ENCODE measurements at regions not wholly inside any gene's neighbourhood (a gene's known extent, or its start where the extent isn't known, plus 50 kb on each side); places are given as distances from the start of the nearest gene placed in this dataset.
A peak's percentile ranks its signal among the peaks of the same experiment; 100 is the strongest.

DNA sequence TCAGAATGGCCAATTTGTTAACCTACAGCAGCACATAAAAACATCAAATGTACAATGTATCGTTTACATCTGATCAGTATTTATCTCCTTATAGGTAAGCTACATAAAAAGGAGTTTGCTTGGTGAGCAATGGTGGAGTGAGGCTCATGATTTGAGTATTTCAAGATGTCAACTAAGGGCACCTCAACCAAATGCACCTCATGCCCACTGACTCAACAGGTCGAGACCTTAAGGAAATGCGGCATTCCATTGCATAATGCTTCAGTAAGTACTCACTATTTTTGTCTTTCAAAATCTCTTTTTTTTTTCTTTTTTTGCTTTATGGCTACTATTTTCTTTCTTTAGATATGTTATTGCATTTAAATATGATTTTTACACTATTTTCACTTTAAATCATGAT lies 181.0 kb upstream of the TLL1 start:
- peaks cover 5% of the 10 kb centered on the region for H3K9me3 Mint-ChIP-seq
- peaks cover 6% of the 10 kb centered on the region for H3K27me3 Mint-ChIP-seq (ENCODE audit: insufficient read depth, low read depth)
- Histone ChIP-seq H4K20me1 (ENCODE audit: low read depth) (no peaks in the 10 kb centered on the region), H2AFZ (replicated peaks) (no peak overlapping the region), H3K4me1 (no peaks in the 10 kb centered on the region), H3K79me2 (ENCODE audit: low read depth) (no peaks in the 10 kb centered on the region), H3F3A (ENCODE audit: low read depth) (no peaks in the 10 kb centered on the region), H3K27me3 (no peaks in the 10 kb centered on the region), H3K4me3 (no peak overlapping the region), H3K9ac (no peak overlapping the region), H3K36me3 (no peaks in the 10 kb centered on the region), H3K4me2 (no peak overlapping the region), H3K27ac (no peak overlapping the region), H3K9me3 (ENCODE audit: low read depth) (no peaks in the 10 kb centered on the region)
- DNase-seq (ENCODE audit: low spot score) = no peak
- H3K27ac Mint-ChIP-seq = no peak overlapping the region
- H3K36me3 Mint-ChIP-seq = no peaks in the 10 kb centered on the region
- H3K4me1 Mint-ChIP-seq = no peaks in the 10 kb centered on the region
- H3K4me3 Mint-ChIP-seq = no peak overlapping the region
- TF ChIP-seq EZH2phosphoT487 (IDR thresholded peaks at IDR 0.05) (no peak), EZH2 (IDR thresholded peaks at IDR 0.05) (no peak)
- TF ChIP-seq, protein P1, sequence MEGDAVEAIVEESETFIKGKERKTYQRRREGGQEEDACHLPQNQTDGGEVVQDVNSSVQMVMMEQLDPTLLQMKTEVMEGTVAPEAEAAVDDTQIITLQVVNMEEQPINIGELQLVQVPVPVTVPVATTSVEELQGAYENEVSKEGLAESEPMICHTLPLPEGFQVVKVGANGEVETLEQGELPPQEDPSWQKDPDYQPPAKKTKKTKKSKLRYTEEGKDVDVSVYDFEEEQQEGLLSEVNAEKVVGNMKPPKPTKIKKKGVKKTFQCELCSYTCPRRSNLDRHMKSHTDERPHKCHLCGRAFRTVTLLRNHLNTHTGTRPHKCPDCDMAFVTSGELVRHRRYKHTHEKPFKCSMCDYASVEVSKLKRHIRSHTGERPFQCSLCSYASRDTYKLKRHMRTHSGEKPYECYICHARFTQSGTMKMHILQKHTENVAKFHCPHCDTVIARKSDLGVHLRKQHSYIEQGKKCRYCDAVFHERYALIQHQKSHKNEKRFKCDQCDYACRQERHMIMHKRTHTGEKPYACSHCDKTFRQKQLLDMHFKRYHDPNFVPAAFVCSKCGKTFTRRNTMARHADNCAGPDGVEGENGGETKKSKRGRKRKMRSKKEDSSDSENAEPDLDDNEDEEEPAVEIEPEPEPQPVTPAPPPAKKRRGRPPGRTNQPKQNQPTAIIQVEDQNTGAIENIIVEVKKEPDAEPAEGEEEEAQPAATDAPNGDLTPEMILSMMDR (IDR thresholded peaks at IDR 0.05) = no peak

DNA sequence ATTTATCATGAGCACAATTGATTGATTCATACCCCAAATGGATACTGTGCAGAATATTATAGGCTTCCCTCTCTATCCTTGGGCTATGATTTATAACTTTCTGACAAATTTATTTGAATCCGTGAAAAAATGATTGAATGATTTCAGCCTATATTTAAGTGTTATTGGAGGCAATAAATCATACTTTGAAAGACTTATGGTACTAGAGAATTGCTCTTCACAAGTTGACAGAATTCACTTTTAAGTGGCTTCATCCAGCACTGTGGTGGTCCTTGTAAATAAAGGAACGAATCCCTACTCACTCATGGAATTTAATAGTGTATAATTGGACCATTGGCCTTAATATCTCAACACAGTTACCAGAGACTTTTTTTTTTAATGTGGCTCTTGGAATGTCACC lies 174.8 kb upstream of the TLL1 start:
- H3K4me2 ChIP-seq = no peak overlapping the region
- H3K79me2 ChIP-seq (ENCODE audit: low read depth) = no peaks in the 10 kb centered on the region
- H3K36me3 Mint-ChIP-seq = no peaks in the 10 kb centered on the region

DNA sequence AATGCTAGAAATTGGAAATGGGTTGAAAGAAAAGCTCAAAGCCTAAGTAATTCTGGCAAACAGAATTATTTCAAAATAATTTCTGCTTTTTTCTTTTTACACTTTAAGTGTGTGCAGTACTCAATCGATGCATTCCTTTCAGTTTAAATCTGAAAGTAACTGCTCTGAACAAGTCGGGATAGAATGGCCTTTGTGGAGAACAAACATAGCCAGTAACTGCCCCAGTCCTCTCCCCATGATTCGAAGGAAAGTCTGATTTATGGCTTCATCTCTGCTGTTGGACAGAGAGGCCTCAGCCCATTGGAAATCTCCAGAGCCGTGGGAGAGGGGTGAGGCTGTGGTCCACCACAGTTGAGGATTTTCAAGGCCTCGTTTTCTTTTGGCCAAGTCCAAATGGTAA lies 174.0 kb upstream of the TLL1 start:
- H3K9me3 Mint-ChIP-seq = no peaks in the 10 kb centered on the region
- H3K27ac Mint-ChIP-seq = no peak overlapping the region
- peaks cover 4% of the 10 kb centered on the region for H3K4me1 Mint-ChIP-seq
- DNase-seq (ENCODE audit: low spot score) = no peak
- peaks cover 4% of the 10 kb centered on the region for H3K27me3 Mint-ChIP-seq (ENCODE audit: insufficient read depth, low read depth)
- Histone ChIP-seq H3K79me2 (ENCODE audit: low read depth) (no peaks in the 10 kb centered on the region), H4K20me1 (ENCODE audit: low read depth) (no peaks in the 10 kb centered on the region), H3K4me2 (no peak overlapping the region), H3K27ac (no peak overlapping the region), H3K9ac (no peak overlapping the region), H3K27me3 (no peaks in the 10 kb centered on the region), H2AFZ (replicated peaks) (peak overlapping the region; percentile 63), H3K9me3 (ENCODE audit: low read depth) (no peaks in the 10 kb centered on the region), H3K4me3 (no peak overlapping the region), H3K4me1 (no peaks in the 10 kb centered on the region), H3F3A (ENCODE audit: low read depth) (no peaks in the 10 kb centered on the region), H3K36me3 (no peaks in the 10 kb centered on the region)
- TF ChIP-seq, protein P1 (IDR thresholded peaks at IDR 0.05) = no peak
- TF ChIP-seq EZH2phosphoT487 (IDR thresholded peaks at IDR 0.05) (no peak), EZH2 (IDR thresholded peaks at IDR 0.05) (no peak)
- no peak overlapping the region for H3K4me3 Mint-ChIP-seq
- H3K36me3 Mint-ChIP-seq = no peaks in the 10 kb centered on the region

More for the DNA sequence above, 174.8 kb upstream of the TLL1 start:
- no peaks in the 10 kb centered on the region for H3K27me3 ChIP-seq
- H3K27ac ChIP-seq = no peak overlapping the region
- no peak overlapping the region for H3K4me3 Mint-ChIP-seq
- H2AFZ ChIP-seq (replicated peaks) = no peak overlapping the region
- H4K20me1 ChIP-seq (ENCODE audit: low read depth) = no peaks in the 10 kb centered on the region
- no peaks in the 10 kb centered on the region for H3K9me3 Mint-ChIP-seq
- TF ChIP-seq EZH2 (IDR thresholded peaks at IDR 0.05) (no peak), EZH2phosphoT487 (IDR thresholded peaks at IDR 0.05) (no peak)
- TF ChIP-seq, protein P1 (IDR thresholded peaks at IDR 0.05) = no peak
- DNase-seq (ENCODE audit: low spot score) = no peak
- no peaks in the 10 kb centered on the region for H3K36me3 ChIP-seq
- no peaks in the 10 kb centered on the region for H3F3A ChIP-seq (ENCODE audit: low read depth)
- H3K27ac Mint-ChIP-seq = no peak overlapping the region
- no peak overlapping the region for H3K4me3 ChIP-seq
- H3K9me3 ChIP-seq (ENCODE audit: low read depth) = no peaks in the 10 kb centered on the region
- no peaks in the 10 kb centered on the region for H3K4me1 ChIP-seq
- H3K27me3 Mint-ChIP-seq (ENCODE audit: insufficient read depth, low read depth) = peaks cover 4% of the 10 kb centered on the region
- H3K4me1 Mint-ChIP-seq = peaks cover 4% of the 10 kb centered on the region
- H3K9ac ChIP-seq = no peak overlapping the region
